ENCODE measurements at regions not wholly inside any gene's neighbourhood (a gene's known extent, or its start where the extent isn't known, plus 50 kb on each side); places are given as distances from the start of the nearest gene placed in this dataset.

- TF ChIP-seq CTCF (IDR thresholded peaks at IDR 0.05), result no peak
- no peak for TF ChIP-seq ZNF281 (CRISPR knock-in tag; IDR thresholded peaks at IDR 0.05)
- TF ChIP-seq CREB1 (CRISPR knock-in tag; IDR thresholded peaks at IDR 0.05), result no peak
- no peak for TF ChIP-seq ETV6 (CRISPR knock-in tag; IDR thresholded peaks at IDR 0.05)
- TF ChIP-seq ATF1 (CRISPR knock-in tag; IDR thresholded peaks at IDR 0.05), result no peak
- TF ChIP-seq TEAD4 (CRISPR knock-in tag; IDR thresholded peaks at IDR 0.05), result no peak
- TF ChIP-seq SP1 (CRISPR knock-in tag; conservative IDR thresholded peaks at IDR 0.05), result no peak
- TF ChIP-seq ZSCAN18 (CRISPR knock-in tag; IDR thresholded peaks at IDR 0.05), result no peak
- TF ChIP-seq MAX (CRISPR knock-in tag; IDR thresholded peaks at IDR 0.05), result no peak
Observed at GRCh38 chr21:43328185-43328957, 98.6 kb downstream of the SIK1 start.

All from WTC11 (cell line).